Breast epithelium (tissue), 4 donors: ENCODE measurements at regions not wholly inside any gene's neighbourhood (a gene's known extent, or its start where the extent isn't known, plus 50 kb on each side); places are given as distances from the start of the nearest gene placed in this dataset.

Experiments used
- DNase-seq, 2 donors: peaks; one replicate each; pipeline ENCODE4 v3.0.0-alpha.2; 2019; ENCODE audit warnings: low spot score in 2 of 2
- H3K27ac ChIP-seq, 2 donors: fragments of 200-600 bp; sonication (generic) in 1 of 2; one replicate each; pipeline ENCODE4 v1.5.1; 2016 to 2019; ENCODE audit warnings: mild to moderate bottlenecking in 1 of 2
- H3K27me3 ChIP-seq, 2 donors: fragments of 200-600 bp; sonication (generic) in 1 of 2; one replicate each; pipeline versions ENCODE4 v1.5.1 to v1.6.0; 2017 to 2019; ENCODE audit warnings: control low read depth in 1 of 2, mild to moderate bottlenecking in 1 of 2
- H3K36me3 ChIP-seq: fragments of 200-600 bp; one replicate; pipeline ENCODE4 v1.5.1; 2019
- H3K4me1 ChIP-seq, 2 donors: fragments of 200-600 bp; sonication (generic); one replicate each; pipeline ENCODE4 v1.5.1; 2016 to 2019; ENCODE audit warnings: control low read depth in 1 of 2
- H3K4me3 ChIP-seq, 3 donors: fragments of 200-600 bp; sonication (generic); 1 replicate in 2 of 3; 2 replicates in 1 of 3; pipeline ENCODE4 v1.5.1; 2016 to 2019; ENCODE audit warnings: mild to moderate bottlenecking in 3 of 3, moderate library complexity in 2 of 3
- H3K9me3 ChIP-seq, 2 donors: fragments of 200-600 bp; sonication (generic) in 1 of 2; one replicate each; pipeline ENCODE4 v1.5.1; 2016 to 2019; ENCODE audit warnings: control low read depth in 1 of 2
- POLR2A ChIP-seq: fragments of 450-650 bp; IDR thresholded peaks from one replicate; pipeline ENCODE4 v1.6.1; 2016; ENCODE audit warnings: antibody characterized with exemption, mild to moderate bottlenecking, moderate library complexity
- POLR2AphosphoS5 ChIP-seq, 3 donors: sonication (generic); formaldehyde crosslinking; IDR thresholded peaks; one replicate each; pipeline ENCODE4 v1.6.1; 2017; ENCODE audit warnings: antibody characterized with exemption in 3 of 3
- intact Hi-C: fragments of 100-400 bp; cut with DNase I; formaldehyde crosslinking; loops from one replicate; pipeline ENCODE4 v1.15.1; 2023; ENCODE audit warnings: low total_unique reads
- TF ChIP-seq, protein P1 (sequence below), 3 donors: fragments of 450-650 bp; IDR thresholded peaks; one replicate each; pipeline ENCODE4 v1.5.1; 2016 to 2017; ENCODE audit warnings: antibody characterized with exemption in 3 of 3, mild to moderate bottlenecking in 3 of 3, moderate library complexity in 3 of 3

DNA sequence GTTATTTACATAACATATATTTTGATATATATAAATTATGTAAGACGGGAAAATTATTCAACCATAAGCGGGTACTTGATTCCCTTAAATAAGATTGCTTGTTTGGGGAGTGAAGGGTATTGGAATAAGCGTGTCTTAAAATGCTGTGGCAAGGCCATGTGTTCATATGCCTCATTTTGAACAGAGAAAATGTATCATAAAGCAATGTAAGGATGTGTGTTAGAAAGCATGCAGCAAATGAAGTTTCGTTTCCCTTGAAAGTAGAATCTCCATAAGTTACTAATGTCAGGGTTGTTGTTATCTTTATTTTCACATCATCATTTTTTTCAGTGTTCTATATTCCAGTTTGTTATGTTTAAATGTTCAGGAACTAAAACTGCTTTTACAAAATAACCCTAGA is 465.6 kb downstream of the FOXG1 start:
- H3K4me1 ChIP-seq: no peaks in the 10 kb centered on the region
- DNase-seq: no peak
- H3K27ac ChIP-seq: no peak overlapping the region
- no peaks in the 10 kb centered on the region for H3K9me3 ChIP-seq
- intact Hi-C loops: no loop called here
- H3K36me3 ChIP-seq: no peaks in the 10 kb centered on the region
- no peak overlapping the region for H3K4me3 ChIP-seq
- no peak for TF ChIP-seq POLR2AphosphoS5 (IDR thresholded peaks at IDR 0.05)
- TF ChIP-seq, protein P1, sequence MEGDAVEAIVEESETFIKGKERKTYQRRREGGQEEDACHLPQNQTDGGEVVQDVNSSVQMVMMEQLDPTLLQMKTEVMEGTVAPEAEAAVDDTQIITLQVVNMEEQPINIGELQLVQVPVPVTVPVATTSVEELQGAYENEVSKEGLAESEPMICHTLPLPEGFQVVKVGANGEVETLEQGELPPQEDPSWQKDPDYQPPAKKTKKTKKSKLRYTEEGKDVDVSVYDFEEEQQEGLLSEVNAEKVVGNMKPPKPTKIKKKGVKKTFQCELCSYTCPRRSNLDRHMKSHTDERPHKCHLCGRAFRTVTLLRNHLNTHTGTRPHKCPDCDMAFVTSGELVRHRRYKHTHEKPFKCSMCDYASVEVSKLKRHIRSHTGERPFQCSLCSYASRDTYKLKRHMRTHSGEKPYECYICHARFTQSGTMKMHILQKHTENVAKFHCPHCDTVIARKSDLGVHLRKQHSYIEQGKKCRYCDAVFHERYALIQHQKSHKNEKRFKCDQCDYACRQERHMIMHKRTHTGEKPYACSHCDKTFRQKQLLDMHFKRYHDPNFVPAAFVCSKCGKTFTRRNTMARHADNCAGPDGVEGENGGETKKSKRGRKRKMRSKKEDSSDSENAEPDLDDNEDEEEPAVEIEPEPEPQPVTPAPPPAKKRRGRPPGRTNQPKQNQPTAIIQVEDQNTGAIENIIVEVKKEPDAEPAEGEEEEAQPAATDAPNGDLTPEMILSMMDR (IDR thresholded peaks at IDR 0.05): no peak
- TF ChIP-seq POLR2A: no peak
- H3K27me3 ChIP-seq: no peaks in the 10 kb centered on the region

DNA sequence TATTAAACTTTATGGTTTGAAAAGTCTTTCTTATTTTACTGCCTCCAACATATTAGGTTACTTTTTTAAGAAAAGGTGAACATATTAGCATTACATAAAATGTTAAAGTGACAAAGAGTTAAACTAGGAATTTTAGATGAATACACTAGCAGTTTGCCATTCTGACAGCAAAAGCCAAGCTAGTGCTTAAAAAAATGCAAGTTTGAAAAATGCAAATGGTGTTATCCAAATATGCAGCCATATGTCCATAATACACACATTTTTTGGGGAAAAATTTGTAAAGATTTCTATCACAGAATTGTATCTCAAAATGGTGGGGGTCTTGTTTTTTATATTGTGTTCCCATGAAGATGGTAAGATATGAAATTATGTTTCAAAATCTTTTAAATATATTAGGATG is 466.1 kb downstream of the FOXG1 start:
- no peaks in the 10 kb centered on the region for H3K36me3 ChIP-seq
- no peak for DNase-seq
- H3K4me3 ChIP-seq: no peak overlapping the region
- no peak overlapping the region for H3K27ac ChIP-seq
- TF ChIP-seq, protein P1 (IDR thresholded peaks at IDR 0.05): no peak
- TF ChIP-seq POLR2AphosphoS5 (IDR thresholded peaks at IDR 0.05): no peak
- no peak for TF ChIP-seq POLR2A
- H3K27me3 ChIP-seq: no peaks in the 10 kb centered on the region
- H3K4me1 ChIP-seq: no peaks in the 10 kb centered on the region
- H3K9me3 ChIP-seq: no peaks in the 10 kb centered on the region
- intact Hi-C loops: no loop called here

DNA sequence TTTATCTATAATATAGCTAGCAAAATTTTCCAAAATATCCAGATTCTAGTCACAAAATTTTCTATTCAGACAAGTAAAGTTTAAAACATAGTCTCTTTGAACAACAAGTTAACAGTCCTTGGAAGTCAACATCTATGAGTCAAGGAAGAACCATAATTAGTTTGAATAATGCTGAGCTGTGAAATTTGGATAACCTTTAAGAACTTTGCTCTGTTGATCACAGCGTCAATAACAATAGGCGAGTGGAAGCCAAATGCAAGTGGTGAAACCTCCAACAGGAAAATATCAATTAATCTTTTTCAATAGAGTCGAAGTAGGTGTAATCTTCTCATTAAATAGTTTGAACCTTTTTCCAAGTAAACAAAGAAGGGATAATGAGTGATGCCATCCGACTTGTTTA is 466.6 kb downstream of the FOXG1 start:
- intact Hi-C loops: no loop called here
- Histone ChIP-seq H3K27ac (no peak overlapping the region), H3K4me3 (no peak overlapping the region), H3K9me3 (no peaks in the 10 kb centered on the region), H3K36me3 (no peaks in the 10 kb centered on the region), H3K27me3 (no peaks in the 10 kb centered on the region), H3K4me1 (no peaks in the 10 kb centered on the region)
- TF ChIP-seq, protein P1 (IDR thresholded peaks at IDR 0.05): no peak
- DNase-seq: no peak

DNA sequence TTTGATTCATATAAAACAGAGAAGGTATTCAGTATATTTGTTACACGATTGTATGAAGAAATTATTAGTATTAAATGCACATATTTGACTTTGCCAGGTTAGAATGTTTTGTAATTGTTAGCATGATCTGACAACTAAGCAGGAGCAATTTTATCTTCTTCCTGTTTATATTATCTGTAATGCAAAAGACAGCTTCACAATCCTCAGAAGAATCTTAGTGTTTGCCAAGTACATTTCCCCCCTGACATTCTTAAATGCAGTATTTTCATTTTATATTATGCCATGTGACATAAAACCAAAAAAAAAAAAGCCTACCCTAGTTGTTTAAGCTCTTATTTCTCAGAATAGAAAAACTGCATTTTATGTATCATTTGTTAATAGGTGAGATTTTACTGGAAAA is 469.4 kb downstream of the FOXG1 start:
- TF ChIP-seq, protein P1 (IDR thresholded peaks at IDR 0.05): no peak
- TF ChIP-seq POLR2A: no peak
- TF ChIP-seq POLR2AphosphoS5 (IDR thresholded peaks at IDR 0.05): no peak
- DNase-seq: no peak
- Histone ChIP-seq H3K36me3 (no peaks in the 10 kb centered on the region), H3K27ac (no peak overlapping the region), H3K4me3 (no peak overlapping the region), H3K27me3 (no peaks in the 10 kb centered on the region), H3K4me1 (no peaks in the 10 kb centered on the region), H3K9me3 (no peaks in the 10 kb centered on the region)
- intact Hi-C loops: no loop called here

DNA sequence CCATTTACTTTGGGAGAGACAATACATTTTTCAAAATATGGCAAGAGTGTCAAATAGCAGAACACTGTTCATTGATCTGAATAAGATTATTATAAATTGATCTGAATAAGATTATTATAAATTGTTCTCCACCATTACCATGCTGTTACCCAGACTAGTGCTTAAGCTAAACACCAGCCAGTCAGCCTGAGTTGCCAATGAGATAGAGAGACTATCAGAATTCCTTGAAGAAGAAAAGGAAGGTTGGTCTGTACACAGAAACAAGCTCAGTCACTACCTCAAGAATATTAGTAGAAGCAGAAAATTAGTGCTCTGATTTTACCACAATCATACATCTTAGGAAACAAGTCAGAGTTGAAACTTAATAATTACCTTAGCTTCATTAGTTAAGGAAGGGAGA is 469.8 kb downstream of the FOXG1 start:
- TF ChIP-seq POLR2A: no peak
- no peak for TF ChIP-seq POLR2AphosphoS5 (IDR thresholded peaks at IDR 0.05)
- TF ChIP-seq, protein P1 (IDR thresholded peaks at IDR 0.05): no peak
- no peaks in the 10 kb centered on the region for H3K4me1 ChIP-seq
- no peak for DNase-seq
- no peaks in the 10 kb centered on the region for H3K9me3 ChIP-seq
- intact Hi-C loops: no loop called here
- H3K27ac ChIP-seq: no peak overlapping the region
- H3K27me3 ChIP-seq: no peaks in the 10 kb centered on the region
- no peaks in the 10 kb centered on the region for H3K36me3 ChIP-seq
- no peak overlapping the region for H3K4me3 ChIP-seq
